GM12864 (cell line): ENCODE measurements at regions not wholly inside any gene's neighbourhood (a gene's known extent, or its start where the extent isn't known, plus 50 kb on each side); places are given as distances from the start of the nearest gene placed in this dataset.

ENCODE experiments used
- DNase-seq: peaks from one replicate; pipeline ENCODE4 v3.0.0-alpha.2; 2011; ENCODE audit warnings: low read depth
- H3K4me3 ChIP-seq: 2 replicates; pipeline ENCODE4 v1.5.1; 2011; ENCODE audit warnings: mild to moderate bottlenecking, low read depth, low read length, control low read depth
- TF ChIP-seq, protein P1 (sequence below): IDR thresholded peaks from 2 replicates; pipeline ENCODE4 v1.5.1; 2011; ENCODE audit warnings: low read depth, mild to moderate bottlenecking, moderate library complexity, low read length, control low read depth, inconsistent platforms; ENCODE audit errors: missing control alignments

DNA sequence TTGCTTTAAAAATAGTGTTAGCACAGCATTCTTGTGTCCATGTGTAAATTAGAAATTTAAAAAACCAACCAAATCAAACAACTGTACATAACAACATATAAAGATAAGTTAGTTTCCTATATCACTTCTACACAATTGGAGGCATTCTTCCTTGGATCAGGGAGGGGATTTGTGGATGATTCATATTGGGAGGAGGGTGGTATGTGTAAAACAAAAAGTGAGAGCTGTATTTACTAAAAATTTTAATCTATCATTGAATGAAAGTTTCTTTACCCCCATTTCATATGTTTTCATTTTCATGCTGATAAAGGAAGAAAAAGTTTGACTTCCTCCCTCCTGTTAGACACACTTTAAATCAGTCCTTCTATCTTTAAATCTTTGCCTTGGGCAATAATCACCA, 325.0 kb downstream of the SATB1 start:
- H3K4me3 ChIP-seq = no peak overlapping the region
- DNase-seq = no peak
- TF ChIP-seq, protein P1, sequence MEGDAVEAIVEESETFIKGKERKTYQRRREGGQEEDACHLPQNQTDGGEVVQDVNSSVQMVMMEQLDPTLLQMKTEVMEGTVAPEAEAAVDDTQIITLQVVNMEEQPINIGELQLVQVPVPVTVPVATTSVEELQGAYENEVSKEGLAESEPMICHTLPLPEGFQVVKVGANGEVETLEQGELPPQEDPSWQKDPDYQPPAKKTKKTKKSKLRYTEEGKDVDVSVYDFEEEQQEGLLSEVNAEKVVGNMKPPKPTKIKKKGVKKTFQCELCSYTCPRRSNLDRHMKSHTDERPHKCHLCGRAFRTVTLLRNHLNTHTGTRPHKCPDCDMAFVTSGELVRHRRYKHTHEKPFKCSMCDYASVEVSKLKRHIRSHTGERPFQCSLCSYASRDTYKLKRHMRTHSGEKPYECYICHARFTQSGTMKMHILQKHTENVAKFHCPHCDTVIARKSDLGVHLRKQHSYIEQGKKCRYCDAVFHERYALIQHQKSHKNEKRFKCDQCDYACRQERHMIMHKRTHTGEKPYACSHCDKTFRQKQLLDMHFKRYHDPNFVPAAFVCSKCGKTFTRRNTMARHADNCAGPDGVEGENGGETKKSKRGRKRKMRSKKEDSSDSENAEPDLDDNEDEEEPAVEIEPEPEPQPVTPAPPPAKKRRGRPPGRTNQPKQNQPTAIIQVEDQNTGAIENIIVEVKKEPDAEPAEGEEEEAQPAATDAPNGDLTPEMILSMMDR = no peak

DNA sequence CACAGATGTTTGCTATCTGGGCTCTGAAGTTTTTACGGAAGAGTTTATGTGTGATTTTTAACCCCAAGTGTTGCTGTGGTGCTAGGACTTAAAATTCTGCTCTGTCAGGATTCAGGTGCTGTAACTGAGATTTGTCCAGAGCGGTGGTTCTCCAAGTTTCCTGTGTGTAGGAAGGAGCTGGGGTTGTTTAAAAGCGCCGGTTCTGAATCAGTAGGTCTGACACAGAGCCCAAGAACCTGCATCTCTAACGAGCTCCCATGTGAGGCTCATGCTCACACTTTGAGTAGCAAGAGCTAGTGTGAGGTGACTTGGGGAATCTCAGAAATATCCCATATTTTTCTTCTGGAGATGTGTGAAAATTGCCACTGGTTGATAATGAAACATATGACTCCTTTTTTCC, 325.5 kb downstream of the SATB1 start:
- DNase-seq = no peak
- H3K4me3 ChIP-seq = no peak overlapping the region
- TF ChIP-seq, protein P1 = no peak

DNA sequence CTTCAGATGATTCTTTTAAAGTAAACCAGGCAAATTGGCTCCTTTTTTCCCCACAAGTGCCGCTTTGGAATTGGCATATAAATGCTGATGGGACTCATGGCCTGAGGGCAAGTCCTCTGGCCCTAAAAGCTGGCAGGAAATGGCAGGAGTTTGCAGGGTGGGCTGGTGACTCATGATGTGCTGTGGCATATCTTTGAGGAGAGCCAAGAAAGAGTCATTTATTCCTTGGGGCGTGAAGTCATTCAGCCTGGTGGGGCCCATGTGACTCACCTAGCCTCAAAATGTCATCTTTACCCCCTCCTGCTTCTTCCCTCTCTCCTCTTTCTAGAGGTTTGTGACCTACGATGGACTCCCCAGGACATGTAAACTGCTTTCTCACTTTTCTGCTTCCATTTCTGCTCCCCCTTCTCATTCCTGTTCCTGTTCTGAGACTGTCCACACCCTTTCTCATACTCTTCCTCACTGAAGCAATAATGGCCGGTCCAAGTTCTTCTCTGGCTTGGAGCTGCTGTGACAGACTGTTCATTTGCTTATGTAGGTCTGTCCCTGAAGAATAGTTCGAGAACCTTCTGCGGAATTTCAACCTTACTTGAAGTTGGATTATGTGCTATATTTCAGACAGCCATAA, 326.1 kb downstream of the SATB1 start:
- no peak overlapping the region for H3K4me3 ChIP-seq
- DNase-seq = no peak
- TF ChIP-seq, protein P1 = no peak

DNA sequence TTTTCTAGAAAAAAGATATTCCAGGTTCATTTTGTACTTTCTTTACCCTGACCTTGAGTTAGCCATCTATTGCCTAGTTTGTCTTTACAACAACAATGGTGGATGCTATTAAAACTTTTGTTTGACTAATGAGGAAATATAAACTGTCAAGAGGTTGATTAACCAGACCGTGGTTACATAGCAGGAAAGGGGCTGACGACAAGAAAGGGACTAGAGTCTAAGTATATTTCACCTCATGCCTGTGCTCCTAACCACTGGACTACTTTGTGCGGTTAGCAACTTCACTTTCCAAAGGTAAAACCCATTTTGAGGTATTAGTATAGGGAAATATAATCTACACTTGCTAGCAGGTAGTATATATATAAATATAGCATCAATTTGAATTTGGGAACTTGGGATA, 327.1 kb downstream of the SATB1 start:
- no peak overlapping the region for H3K4me3 ChIP-seq
- no peak for DNase-seq
- TF ChIP-seq, protein P1 = no peak

DNA sequence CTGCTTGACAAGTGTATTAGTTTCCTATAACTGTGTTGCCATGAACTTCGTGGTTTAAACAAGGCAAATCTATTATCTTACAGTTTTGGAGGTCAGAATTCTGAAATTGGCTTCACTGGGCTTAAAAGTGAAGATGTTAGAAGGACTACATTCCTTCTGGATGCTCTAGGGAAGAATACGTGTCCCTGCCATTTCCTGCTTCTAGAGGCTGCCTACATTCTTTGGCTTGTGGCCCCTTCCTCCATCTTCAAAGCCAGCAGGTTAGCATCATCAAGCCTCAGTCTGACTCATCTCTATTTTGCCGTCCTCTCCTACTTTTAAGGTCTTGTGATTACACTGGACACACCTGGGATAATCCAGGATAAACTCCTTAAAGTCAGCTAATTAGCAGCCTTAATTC, 327.7 kb downstream of the SATB1 start:
- H3K4me3 ChIP-seq = no peak overlapping the region
- TF ChIP-seq, protein P1 = no peak
- DNase-seq = no peak

DNA sequence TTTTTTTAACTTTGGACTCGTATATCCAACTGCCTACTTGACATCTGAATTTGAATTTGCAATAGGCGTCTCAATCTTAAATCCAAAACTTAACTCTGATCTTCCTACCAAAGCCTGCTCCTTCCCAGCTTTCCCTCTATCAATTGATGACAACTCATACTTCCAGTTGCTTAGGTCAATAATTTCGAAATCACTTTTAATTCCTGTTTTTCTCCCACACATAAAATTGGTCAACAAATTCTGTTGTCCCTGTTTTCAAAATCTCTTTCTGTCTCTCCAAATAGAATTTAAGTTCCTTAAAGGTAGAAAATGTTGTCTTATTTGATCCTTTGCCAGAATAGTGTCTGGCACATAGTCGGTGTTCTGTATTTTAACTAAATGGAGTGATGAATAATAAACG, 332.4 kb downstream of the SATB1 start:
- TF ChIP-seq, protein P1 = no peak
- H3K4me3 ChIP-seq = no peak overlapping the region
- DNase-seq = no peak

DNA sequence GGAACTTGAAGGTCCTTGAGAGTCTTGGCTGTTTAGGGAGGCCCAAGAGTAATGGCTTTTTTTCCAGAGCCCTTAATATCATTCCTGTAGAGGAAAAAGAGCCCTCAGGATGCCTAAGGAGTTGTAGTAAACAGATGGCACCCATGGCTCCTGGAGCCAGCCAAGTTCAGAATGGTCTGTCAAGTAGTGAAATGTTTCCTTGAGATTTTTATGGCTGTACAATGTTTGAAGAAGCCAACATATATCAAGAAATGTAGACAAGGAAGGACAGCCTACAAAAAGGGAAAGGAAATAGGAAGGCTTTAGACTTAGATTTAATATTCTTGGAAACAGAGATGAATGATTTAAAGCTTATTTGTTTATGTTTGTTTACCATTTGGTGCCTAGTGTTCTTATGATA, 334.8 kb downstream of the SATB1 start:
- TF ChIP-seq, protein P1 = no peak

More for the DNA sequence above, 334.8 kb downstream of the SATB1 start:
- no peak for DNase-seq
- no peak overlapping the region for H3K4me3 ChIP-seq
